ENCODE measurements at regions not wholly inside any gene's neighbourhood (a gene's known extent, or its start where the extent isn't known, plus 50 kb on each side); places are given as distances from the start of the nearest gene placed in this dataset.

DNA sequence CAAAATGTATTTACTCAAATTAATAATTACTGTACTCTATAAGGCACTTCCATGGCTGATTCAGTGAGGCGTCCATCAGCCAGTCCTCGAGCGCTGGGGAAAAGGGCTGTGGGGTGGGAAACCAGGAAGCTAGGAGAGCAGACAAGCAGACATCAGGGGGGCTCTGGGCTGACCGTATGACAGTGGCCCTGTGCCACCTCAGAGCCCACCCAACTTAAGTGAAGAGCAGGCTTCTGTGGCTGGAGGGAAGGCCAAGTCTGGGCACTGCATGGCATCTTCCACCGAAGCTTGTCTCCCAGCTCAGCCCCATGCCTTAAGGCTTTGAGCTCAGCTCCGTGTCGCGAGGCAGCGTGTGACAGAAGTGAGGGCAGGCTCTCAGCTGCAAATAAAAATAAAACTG is 464.5 kb upstream of the ZMIZ1 start:
- TF ChIP-seq, protein P1, sequence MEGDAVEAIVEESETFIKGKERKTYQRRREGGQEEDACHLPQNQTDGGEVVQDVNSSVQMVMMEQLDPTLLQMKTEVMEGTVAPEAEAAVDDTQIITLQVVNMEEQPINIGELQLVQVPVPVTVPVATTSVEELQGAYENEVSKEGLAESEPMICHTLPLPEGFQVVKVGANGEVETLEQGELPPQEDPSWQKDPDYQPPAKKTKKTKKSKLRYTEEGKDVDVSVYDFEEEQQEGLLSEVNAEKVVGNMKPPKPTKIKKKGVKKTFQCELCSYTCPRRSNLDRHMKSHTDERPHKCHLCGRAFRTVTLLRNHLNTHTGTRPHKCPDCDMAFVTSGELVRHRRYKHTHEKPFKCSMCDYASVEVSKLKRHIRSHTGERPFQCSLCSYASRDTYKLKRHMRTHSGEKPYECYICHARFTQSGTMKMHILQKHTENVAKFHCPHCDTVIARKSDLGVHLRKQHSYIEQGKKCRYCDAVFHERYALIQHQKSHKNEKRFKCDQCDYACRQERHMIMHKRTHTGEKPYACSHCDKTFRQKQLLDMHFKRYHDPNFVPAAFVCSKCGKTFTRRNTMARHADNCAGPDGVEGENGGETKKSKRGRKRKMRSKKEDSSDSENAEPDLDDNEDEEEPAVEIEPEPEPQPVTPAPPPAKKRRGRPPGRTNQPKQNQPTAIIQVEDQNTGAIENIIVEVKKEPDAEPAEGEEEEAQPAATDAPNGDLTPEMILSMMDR (IDR thresholded peaks at IDR 0.05; ENCODE audit: low read length) = no peak
- TF ChIP-seq EZH2 (IDR thresholded peaks at IDR 0.05; ENCODE audit: borderline replicate concordance, low read length) = no peak
